Activated CD4-positive, alpha-beta T cell treated with anti-CD3 and anti-CD28 coated beads, Interleukin-2, amount 50 U/mL, for 4 hours (primary cell): ENCODE measurements at regions not wholly inside any gene's neighbourhood (a gene's known extent, or its start where the extent isn't known, plus 50 kb on each side); places are given as distances from the start of the nearest gene placed in this dataset.
"Not testable (repeated sequence)": the region's sequence is repeated elsewhere in the genome, so short reads cannot be mapped to it uniquely, and the experiment has no call there.

Experiments used
- DNase-seq, 2 experiments: peaks; one replicate each; pipeline ENCODE4 v3.0.0-alpha.2; 2020

- no peak for DNase-seq
Observed at GRCh38 chr2:242054881-242055801, 185.6 kb downstream of the RTP5 start.

GRCh38 chr2:242056026-242056425 lies 186.5 kb downstream of the RTP5 start:
- DNase-seq = no peak

GRCh38 chr2:242056785-242057184 lies 187.3 kb downstream of the RTP5 start:
- DNase-seq = no peak

- DNase-seq = no peak
Observed at GRCh38 chr2:242057379-242058040, 188.0 kb downstream of the RTP5 start.

- DNase-seq = no peak
Observed at GRCh38 chr2:242058116-242058680, 188.7 kb downstream of the RTP5 start.

GRCh38 chr2:242059566-242059965 lies 190.0 kb downstream of the RTP5 start:
- no peak for DNase-seq

- DNase-seq = no peak
Observed at GRCh38 chr2:242060212-242060835, 190.8 kb downstream of the RTP5 start.

GRCh38 chr2:242061930-242062329 lies 192.4 kb downstream of the RTP5 start:
- DNase-seq = not testable (repeated sequence)

- DNase-seq = no peak
Observed at GRCh38 chr2:242063436-242063835, 193.9 kb downstream of the RTP5 start.

GRCh38 chr2:242063850-242064249 lies 194.3 kb downstream of the RTP5 start:
- no peak for DNase-seq

- DNase-seq = no peak
Observed at GRCh38 chr2:242064364-242065250, 195.1 kb downstream of the RTP5 start.

- no peak for DNase-seq
Observed at GRCh38 chr2:242065426-242065825, 195.9 kb downstream of the RTP5 start.

- no peak for DNase-seq
Observed at GRCh38 chr2:242069018-242069417, 199.5 kb downstream of the RTP5 start.

- DNase-seq = not testable (repeated sequence)
Observed at GRCh38 chr2:242069938-242070395, 200.4 kb downstream of the RTP5 start.

- DNase-seq = not testable (repeated sequence)
Observed at GRCh38 chr2:242070726-242071125, 201.2 kb downstream of the RTP5 start.

- DNase-seq = not testable (repeated sequence)
Observed at GRCh38 chr2:242071377-242071776, 201.8 kb downstream of the RTP5 start.

GRCh38 chr2:242071936-242072335 lies 202.4 kb downstream of the RTP5 start:
- DNase-seq = not testable (repeated sequence)

- no peak for DNase-seq
Observed at GRCh38 chr2:242075168-242075567, 205.6 kb downstream of the RTP5 start.

GRCh38 chr2:242075696-242076095 lies 206.2 kb downstream of the RTP5 start:
- DNase-seq = no peak

- DNase-seq = not testable (repeated sequence)
Observed at GRCh38 chr2:242076184-242076583, 206.7 kb downstream of the RTP5 start.

- DNase-seq = not testable (repeated sequence)
Observed at GRCh38 chr2:242078426-242078825, 208.9 kb downstream of the RTP5 start.

GRCh38 chr2:242079792-242080191 lies 210.3 kb downstream of the RTP5 start:
- DNase-seq = not testable (repeated sequence)
